K562 (cell line): ENCODE measurements at regions not wholly inside any gene's neighbourhood (a gene's known extent, or its start where the extent isn't known, plus 50 kb on each side); places are given as distances from the start of the nearest gene placed in this dataset.

Experiments used
- DPF2 ChIP-seq: fragments of 450-650 bp; IDR thresholded peaks from 2 replicates; pipeline ENCODE4 v1.6.1; 2016
- RNF2 ChIP-seq: sonication (generic); IDR thresholded peaks from 2 replicates; pipeline ENCODE4 v1.6.1; 2016
- SMAD3 ChIP-seq: fragments of 450-650 bp; formaldehyde crosslinking; conservative IDR thresholded peaks from 2 replicates; pipeline ENCODE4 v1.4.0; 2020; ENCODE audit warnings: mild to moderate bottlenecking
- TEAD2 ChIP-seq: fragments of 450-650 bp; IDR thresholded peaks from 2 replicates; pipeline ENCODE4 v1.6.1; 2016; ENCODE audit warnings: missing genetic modification characterization, control low read depth, missing compliant biosample characterization
- TF ChIP-seq, protein P1 (sequence below), 3 experiments: IDR thresholded peaks in 2 of 3; conservative IDR thresholded peaks in 1 of 3; 2 replicates each; pipeline ENCODE4 v1.5.1; 2011 to 2012; ENCODE audit warnings: low read length in 3 of 3, mild to moderate bottlenecking in 3 of 3, control low read depth in 2 of 3, improper control_type of control experiment in 1 of 3, inconsistent platforms in 1 of 3, low read depth in 1 of 3, mixed read lengths in 1 of 3, moderate library complexity in 1 of 3; ENCODE audit not compliant: insufficient read depth in 2 of 3

DNA sequence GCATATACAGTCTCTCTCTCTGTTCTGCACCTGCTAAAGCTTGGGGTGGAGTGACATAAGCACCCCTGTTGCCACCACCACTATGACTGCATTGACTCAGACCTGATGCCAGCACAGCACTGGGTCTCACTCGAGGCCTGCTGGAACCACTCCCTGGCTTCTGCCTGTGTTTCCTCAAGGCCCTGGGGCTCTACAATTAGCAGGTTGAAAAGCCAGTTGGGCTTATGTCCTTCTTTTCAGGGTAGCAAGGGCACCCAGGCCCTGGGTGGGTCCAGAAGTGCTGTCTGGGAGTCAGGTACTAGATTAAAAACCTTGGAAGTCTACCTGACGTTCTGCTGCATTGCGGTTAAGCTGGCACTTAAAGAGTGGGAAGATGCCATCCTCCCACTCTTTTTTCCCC lies 50.5 kb upstream of the MAGEC3 start:
- TF ChIP-seq, protein P1, sequence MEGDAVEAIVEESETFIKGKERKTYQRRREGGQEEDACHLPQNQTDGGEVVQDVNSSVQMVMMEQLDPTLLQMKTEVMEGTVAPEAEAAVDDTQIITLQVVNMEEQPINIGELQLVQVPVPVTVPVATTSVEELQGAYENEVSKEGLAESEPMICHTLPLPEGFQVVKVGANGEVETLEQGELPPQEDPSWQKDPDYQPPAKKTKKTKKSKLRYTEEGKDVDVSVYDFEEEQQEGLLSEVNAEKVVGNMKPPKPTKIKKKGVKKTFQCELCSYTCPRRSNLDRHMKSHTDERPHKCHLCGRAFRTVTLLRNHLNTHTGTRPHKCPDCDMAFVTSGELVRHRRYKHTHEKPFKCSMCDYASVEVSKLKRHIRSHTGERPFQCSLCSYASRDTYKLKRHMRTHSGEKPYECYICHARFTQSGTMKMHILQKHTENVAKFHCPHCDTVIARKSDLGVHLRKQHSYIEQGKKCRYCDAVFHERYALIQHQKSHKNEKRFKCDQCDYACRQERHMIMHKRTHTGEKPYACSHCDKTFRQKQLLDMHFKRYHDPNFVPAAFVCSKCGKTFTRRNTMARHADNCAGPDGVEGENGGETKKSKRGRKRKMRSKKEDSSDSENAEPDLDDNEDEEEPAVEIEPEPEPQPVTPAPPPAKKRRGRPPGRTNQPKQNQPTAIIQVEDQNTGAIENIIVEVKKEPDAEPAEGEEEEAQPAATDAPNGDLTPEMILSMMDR (IDR thresholded peaks at IDR 0.05 in 2 of 3, conservative IDR thresholded peaks at IDR 0.05 in 1 of 3; ENCODE audit: insufficient read depth in 2 of 3, low read depth in 1 of 3, low read length in 3 of 3) = no peak
- TF ChIP-seq DPF2 (no peak), TEAD2 (tag) (no peak), RNF2 (no peak), SMAD3 (no peak)
